Gastroesophageal sphincter (tissue), 3 donors: ENCODE measurements at regions not wholly inside any gene's neighbourhood (a gene's known extent, or its start where the extent isn't known, plus 50 kb on each side); places are given as distances from the start of the nearest gene placed in this dataset.

ENCODE experiments used
- CTCF ChIP-seq, 4 experiments: fragments of 200-600 bp in 2 of 4; fragments of 450-650 bp in 2 of 4; sonication (generic) in 1 of 4; IDR thresholded peaks; one replicate each; pipeline ENCODE4 v1.5.1; 2017 to 2019; ENCODE audit warnings: antibody characterized with exemption in 4 of 4, mild to moderate bottlenecking in 2 of 4, moderate library complexity in 2 of 4
- EP300 ChIP-seq: sonication (generic); formaldehyde crosslinking; IDR thresholded peaks from one replicate; pipeline ENCODE4 v1.6.1; 2017; ENCODE audit warnings: antibody characterized with exemption, mild to moderate bottlenecking
- POLR2A ChIP-seq, 2 donors: fragments of 450-650 bp; IDR thresholded peaks; one replicate each; pipeline ENCODE4 v1.6.1; 2017; ENCODE audit warnings: antibody characterized with exemption in 2 of 2, mild to moderate bottlenecking in 2 of 2, moderate library complexity in 1 of 2
- POLR2AphosphoS5 ChIP-seq: sonication (generic); formaldehyde crosslinking; IDR thresholded peaks from one replicate; pipeline ENCODE4 v1.6.1; 2017; ENCODE audit warnings: antibody characterized with exemption

DNA sequence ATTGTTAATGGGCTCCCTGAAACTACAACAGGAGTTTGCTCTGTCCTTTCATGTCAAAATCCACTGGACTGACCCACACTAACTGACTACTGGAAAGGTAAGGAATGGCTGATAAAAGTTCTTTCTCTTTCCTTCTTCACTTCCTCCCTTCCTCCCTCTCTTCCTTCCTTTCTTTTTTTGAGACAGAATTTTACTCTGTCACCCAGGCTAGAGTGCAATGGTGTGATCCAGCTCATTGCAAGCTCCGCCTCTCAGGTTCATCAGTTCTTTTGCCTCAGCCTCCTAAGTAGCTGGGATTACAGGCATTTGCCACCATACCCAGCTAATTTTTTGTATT is 85.2 kb downstream of the IGLL1 start:
- TF ChIP-seq CTCF (IDR thresholded peaks at IDR 0.05) (no peak), POLR2AphosphoS5 (no peak), POLR2A (IDR thresholded peaks at IDR 0.05) (no peak), EP300 (no peak)
